Activated CD8-positive, alpha-beta memory T cell treated with anti-CD3 and anti-CD28 coated beads for 1 hour (primary cell): ENCODE measurements at regions not wholly inside any gene's neighbourhood (a gene's known extent, or its start where the extent isn't known, plus 50 kb on each side); places are given as distances from the start of the nearest gene placed in this dataset.

Source experiments
- DNase-seq, 2 donors: peaks; one replicate each; pipeline ENCODE4 v3.0.0-alpha.2; 2020; ENCODE audit warnings: low read depth in 1 of 2; ENCODE audit errors: extremely low read depth in 1 of 2

DNA sequence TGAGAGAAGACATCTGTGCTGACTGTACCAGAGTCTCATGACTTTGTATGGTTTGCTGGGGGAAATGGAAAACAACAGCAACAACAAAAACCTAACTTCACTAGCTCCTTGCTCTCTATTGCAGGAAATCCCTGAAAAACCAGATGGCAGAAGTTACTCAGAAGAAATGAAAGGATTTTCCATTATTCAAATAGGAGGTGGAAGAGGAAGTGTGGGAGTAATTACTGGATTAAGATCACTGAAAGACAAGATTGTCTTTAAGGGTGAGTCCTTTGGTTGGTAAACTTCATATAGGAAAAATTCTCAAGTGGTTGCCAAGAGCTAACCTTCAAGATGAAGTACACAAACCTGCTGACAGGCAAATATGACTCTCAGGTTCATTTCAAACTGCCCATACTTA, 391.9 kb upstream of the ATP2B1 start:
- DNase-seq, result no peak

DNA sequence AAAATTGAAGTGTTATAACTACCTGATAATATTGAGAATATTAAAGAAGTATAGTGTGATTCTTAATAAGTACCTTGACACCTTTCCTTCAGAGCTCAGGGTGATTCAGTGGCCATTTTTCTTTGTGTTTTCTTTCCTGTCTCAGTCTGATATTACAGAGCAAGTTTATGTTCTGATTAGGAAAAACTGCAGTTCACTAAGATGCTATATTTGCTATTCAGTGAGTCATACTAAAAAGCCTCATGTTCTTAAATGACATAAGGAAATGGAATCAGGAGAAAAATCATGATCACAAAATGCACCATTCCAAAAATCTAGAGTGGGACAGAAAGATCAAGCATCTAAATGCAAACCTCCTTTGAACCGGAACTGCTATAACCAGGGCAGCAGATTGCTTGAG, 390.6 kb upstream of the ATP2B1 start:
- no peak for DNase-seq

DNA sequence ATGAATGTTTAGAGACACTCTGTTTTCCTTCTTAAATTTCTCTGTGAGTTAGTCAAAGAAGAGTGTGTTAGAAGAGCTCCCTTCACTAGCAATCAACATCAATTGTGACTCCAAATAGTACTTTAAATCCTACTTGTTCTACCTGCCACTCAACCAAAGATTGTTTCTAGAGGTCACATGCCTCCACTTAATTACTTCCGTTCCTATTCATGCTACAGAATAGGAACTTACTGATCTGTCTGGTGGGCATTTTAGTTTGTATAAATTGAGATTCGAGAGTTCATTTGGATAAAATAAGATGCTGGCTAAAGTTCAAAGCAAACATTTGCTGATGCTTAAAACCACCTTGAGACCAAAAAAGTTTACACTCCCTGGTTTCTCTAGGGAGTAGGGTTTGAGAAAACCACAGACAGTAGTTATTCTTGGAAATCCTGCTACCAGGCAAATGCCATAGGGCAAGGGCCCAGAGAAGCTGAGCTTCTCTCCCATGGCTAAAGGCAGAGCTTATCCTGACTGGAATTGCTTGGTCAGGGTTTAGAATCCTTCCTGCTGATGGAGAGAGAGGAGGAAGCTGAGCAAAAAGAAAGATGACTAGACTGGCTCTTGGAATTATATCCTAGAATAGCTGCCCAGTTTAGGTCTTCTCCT, 389.6 kb upstream of the ATP2B1 start:
- no peak for DNase-seq

DNA sequence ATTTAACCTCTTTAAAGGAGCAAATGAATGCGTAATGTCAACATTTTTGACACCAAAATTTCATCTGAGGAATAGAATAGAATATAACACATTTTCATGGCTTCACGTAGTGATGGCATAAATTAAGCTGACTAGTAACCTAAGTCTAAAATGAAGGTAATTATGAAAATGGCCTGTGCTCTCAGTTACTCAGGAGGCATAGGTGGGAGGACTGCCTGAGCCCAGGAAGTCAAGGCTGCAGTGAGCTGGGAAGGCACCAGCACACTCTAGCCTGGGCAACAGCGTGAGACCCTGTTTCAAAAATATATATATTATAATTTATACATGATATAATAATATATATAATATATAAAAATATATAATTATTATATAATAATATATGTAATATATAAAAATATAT, 383.2 kb upstream of the ATP2B1 start:
- no peak for DNase-seq

DNA sequence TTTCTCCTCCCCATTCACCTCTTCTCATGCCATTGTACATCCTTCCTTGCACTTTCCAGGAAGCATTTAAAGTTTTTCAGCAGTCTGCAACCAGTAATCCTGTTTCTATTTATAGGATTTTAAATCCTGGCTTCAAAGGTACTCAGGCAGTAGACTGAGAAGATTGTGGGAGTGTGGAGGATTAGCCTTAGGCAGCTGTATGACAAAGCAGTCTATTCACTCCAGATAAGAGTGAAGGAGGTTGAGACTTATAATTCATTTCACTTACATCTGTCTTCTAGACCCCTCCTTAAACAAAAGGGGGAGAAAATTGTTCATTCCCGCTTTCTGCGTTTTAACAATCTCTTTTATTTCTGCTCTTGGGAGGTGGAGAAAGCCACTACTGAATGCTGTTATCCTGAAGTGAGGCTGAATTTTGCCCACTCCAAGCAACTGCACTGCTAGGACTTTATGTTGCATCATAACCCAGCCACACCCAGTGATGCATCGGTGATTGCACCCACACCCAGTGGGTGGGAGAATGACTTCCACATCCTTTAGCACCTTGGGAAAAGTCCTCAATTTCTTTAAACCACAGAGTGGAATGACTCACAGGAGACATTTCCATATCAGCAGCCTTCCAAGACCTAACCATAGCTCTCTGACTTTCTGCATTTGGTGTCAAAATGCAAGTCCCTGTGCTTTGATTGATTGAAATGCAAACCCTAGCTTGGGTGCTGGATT, 382.5 kb upstream of the ATP2B1 start:
- DNase-seq, result no peak

DNA sequence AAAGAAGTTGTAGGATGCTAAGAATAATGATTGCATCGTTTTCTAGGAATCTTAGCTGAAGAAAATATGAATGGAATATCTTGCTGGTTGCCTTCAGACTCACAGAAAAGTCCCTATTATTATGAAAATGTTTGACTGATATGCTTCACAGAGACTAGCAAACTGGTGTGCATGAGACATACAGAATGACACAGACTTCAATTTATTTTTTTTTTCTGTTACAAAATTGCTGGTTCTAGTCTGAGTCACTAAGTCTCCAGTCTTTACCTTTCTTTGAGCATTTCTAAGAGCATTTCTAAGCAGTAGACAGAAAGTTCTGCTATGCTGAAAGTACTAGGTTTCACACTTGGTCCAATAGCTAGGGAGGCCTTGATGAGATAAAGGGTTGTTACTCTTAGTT, 377.6 kb upstream of the ATP2B1 start:
- DNase-seq, result no peak

DNA sequence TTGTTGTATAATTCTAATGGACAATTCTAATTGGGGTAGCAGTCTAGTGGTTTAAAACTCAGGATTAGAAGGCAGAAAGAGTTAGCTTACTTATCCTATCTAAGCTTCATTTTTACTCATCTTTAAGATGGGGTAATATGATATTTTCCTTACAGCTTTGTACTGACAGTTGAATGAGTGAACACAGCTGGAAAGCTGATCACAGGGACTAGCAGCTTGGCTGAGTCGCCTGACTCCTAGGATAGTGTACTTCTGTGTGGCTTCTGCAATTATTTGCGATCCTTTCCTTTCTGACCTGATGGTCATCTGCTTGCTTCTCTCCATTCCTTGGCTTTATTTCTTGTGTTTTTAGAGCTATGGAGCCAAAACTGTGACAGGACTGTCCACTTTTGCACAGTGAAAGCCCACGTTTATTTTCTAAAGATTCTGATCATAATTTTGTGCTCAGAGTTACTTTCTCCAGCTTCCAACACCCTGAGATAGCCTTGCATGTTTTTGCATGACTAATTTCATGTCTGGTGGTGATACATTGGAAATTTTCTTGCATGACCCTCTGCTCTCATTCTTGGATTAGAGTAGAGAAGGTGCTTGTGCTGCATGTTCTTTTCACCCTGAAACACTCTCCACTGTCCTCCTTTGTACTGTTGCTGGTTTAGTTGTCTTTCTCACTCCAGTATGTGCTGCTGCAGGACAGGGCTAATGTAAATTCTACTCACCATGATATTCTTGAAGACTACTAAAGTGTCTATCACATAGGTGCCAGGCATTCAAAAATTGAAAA, 377.0 kb upstream of the ATP2B1 start:
- DNase-seq, result no peak

DNA sequence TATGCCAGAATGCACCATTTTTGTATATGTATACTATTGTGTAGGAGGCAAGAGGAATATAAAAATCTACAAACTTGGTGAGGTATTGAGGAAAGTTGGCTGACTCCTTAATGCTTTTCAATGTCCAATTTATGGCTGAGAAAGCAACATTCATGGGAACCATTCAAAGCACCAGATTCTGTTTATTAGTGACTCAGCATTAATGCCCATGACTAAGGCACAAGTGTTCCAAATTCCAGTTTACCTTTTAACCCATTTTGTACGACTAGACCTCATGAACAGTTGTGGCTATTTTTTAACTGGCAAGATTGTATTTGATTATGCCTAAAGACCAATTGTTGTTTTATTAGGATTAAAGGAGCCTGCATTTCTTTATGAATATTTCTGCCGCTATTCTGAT, 375.4 kb upstream of the ATP2B1 start:
- no peak for DNase-seq

DNA sequence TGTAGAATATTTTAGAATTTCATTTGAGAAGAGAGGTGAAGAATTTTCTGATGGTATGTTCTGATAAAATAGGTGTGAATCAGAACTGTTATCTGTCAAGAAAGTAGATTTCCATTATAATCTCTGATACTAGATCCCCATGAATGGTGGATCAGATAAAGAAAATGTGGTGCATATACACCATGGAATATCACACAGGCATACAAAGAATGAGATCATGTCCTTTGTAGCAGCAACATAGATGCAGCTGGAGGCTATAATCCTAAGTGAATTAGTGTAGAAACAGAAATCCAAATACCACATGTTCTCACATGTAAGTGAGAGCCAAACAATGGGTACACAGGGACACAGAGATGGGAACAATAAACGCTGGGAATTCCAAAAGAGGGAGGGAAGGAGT, 372.0 kb upstream of the ATP2B1 start:
- no peak for DNase-seq

DNA sequence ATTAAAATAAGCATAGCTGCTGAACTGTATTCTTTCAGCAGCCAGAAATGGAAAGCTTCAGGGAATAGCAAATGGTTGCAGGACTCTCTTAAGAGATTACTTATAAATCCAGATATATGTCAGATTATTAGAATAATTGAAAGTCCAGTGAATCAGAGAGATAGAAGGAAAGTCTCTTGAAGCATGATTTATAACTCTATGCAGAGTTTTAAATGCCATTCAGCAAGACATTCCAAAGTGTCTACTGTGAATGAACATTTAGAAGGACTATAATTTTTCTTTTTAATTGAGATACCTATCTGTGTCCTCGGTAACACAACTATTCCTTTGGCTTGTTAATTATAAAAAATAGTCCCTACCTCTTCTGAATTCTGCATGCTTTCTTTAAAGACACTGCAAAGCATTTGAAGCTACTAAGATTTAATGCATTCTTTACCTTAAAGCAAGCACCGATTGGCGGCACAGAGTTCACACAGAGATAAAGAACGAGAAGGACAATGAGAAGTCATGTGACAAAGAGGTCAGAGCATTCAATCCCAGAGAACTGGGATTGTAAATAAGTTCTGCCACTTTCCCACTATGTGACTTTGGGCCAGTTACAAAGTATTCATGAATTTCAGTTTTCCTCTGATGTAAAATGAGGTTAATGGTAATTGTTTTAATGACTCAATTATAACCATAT, 371.0 kb upstream of the ATP2B1 start:
- DNase-seq, result no peak

DNA sequence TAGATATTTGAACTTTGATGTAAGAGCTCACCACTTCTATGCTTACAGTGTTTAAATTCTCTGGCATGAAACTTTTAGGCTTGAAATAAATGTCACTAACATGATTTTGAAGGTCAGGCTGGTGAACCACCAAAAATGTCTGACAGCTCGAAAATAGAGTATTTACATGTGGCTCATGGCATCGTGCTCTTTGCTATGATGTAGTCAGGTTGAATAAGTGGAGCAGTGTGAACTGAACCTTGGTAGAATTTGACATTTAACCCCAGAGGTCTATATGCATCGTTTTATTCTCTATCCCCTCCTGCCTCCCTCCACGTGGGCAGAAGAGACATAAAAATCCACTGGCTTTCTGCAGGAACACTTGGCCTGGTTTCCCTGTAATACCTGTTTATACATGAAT, 369.7 kb upstream of the ATP2B1 start:
- no peak for DNase-seq

DNA sequence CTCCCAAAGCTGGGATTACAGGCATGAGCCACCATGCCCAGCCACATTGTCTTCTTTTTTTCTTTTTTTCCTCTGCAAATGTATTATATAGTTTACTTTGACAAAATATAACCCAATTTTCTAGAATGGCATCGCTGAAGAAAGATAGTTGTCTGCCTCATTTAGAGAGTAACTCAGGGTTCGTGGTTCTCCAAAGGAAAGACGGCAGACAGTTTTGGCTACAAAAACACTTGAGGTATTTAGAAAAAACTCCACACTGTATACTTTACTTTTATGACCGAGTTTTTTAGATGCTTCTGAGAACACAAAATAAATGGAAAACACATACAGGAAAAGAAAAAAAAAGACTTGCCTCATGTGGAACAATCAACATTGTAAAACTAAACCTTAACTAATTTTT, 369.1 kb upstream of the ATP2B1 start:
- DNase-seq, result no peak

DNA sequence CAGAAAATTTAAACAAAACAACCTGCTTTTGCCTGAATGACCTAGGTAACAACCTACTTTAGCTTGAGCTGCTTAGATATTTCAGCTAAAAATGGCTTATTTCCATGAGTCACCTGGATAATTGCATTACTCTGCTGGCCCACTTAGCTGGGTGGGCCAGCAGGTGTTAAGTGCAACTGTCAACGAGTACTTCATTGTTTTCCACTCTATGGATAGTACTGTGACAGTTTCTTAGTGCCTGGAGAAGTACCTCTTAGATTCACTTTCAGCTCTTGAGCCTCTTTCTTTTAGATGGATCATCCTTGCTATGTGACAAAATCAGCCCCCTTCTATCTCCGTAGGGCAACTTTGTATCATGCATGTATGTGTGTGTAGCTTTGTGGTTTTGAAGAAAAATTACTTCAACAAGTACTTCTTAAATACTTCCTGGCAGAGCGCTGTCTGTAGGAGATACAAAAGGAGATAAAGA, 368.2 kb upstream of the ATP2B1 start:
- no peak for DNase-seq

DNA sequence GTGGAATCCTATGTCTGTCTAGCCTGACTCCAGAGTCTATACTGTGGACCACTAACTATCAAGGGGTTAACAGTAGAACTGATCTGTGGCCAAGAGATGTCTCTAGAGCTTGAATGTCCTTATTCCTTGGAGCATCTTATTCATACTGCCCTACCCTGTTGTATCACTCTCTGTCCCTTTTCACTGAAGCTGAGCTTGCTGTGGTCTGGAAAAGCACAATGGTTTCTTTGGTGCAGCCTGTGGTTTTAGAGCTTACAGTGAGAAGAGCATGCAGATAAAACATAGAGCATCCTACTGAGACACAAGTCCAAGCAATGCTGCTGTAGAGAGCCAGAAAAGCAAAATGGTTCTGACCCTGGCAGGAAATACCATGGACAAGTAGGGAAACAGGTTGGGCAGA, 367.0 kb upstream of the ATP2B1 start:
- DNase-seq, result no peak

DNA sequence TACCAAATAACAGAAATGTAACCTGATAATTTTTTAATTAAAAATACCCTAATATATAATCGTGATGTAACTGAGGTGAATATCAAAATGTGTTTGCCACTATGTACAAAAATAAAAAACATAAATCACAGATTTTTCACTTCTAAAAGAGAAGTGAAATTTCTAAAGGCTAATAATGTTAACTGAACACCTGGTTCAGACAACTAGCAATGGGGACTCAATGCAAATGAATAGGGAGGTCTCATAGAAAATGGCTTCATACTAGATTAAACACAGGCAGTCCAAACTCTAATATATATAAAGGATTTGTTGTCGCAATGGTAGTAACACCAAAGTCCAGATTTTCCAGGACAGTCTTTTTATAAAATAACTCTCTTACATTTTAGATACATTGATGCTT, 365.4 kb upstream of the ATP2B1 start:
- no peak for DNase-seq

DNA sequence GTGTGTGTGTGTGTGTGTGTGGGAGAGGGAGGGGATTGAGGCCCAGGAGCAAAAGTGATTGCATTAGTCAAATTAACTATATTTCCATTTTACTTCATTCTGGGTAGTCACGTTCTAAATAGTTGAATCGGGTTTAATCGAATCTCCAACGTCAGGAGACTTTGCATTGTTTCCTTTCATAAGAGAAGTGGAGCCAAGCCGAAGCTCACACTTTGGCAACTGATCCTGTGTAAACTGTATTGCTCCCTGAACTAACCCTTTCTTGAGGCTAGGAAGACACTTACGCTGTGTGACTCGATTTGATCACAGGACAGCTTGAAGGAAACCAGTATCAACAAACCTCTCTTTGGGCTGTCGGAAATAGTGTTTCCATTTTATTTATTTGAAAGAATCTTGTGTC, 363.4 kb upstream of the ATP2B1 start:
- DNase-seq, result no peak

DNA sequence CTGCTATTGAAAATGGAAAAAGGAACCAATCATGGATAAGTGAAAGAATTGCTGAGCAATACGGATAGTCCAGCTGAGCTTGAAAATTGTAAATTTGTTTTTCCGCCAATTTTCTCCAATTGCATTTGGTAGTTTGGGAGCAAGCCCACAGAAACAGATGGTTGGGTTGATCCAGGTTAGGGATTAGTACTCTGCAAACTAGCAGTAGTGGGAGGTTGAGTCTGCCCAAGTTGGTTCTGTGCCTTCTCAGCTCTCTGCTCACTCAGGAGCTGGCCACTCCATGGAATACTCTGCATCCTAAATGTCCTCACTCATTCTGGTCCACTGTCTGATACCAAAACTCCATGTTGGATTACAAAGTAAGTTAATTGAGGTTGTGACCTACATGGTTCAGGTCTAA, 361.1 kb upstream of the ATP2B1 start:
- no peak for DNase-seq

DNA sequence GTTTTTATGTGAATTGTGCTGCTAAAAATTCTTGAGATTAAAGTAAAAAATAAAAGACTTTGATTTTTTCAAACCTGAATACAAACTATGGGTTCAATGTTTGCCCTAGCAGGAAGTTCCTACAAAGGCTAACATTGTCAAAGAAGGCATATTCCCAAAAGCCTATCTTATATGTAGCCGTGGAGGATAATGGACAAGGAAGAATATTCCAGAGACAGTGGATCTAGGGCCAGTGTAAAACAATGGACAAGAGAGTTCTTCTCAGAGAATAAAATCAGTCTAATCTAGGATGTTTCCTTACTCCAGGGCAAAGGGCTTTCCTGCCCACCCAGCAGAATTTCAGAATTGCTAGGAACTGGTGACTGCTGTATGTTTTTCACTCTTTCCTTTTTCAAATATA, 359.2 kb upstream of the ATP2B1 start:
- DNase-seq, result no peak

DNA sequence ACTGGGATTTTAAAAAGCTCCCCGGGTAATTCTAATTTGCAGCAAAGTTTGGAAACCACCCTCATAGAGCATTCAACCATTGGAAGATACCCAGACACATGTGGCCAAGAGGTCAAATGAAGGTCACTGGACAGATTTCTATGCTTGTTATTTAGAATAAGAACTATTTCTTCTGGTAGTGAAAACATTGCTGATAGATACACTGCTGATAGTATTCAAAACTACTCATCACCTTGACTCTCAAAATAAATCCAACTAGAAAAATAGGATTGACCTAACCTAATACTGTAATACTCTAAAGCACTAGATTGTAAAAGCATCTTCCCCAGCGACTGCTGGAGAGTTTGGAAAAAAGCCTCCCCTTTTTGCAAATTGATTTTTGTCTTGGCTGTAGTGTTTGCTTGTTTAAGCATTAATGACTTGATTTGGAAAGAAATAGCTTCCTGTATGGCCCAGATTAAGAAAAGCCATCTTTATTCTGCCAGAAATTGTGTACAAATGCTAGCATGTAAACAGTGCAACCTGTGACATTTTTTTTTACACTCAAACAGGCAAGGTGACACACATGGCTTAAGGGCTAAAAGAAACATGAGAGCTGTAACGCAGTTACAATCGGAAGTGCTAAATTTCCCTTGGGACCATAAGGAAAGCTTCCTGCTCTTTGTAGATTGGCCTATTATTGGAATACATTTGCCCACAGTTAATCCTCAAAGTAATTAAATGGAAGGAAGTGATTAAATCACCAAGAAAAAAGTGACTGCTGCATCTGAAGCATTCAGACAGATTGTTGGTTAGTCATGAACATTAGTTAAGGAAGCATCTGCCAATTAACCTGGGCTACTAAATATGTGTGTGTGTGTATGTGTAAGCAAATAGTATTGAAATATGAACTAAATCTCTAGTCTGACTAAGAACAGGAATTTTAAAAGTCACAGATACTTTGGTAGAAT, 356.5 kb upstream of the ATP2B1 start:
- DNase-seq, result no peak

DNA sequence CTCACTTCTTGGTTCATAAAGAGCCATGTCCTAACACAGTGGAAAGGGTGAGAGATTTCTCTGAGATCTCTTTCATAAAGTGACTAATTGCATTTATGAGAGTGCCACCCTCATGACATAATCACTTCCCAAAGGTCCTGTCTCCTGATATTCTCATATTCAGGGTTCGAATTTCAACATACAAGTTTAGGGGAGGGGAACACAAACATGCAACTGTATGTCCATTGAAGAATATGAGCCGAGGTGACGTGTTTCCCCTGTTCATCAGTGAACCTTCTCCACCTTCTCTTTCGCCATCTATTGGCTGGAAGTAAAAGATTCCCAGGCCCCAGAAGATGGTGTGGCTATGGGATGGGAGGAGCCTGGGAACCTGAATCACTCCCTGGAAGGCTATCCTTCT, 354.2 kb upstream of the ATP2B1 start:
- no peak for DNase-seq
